ENCODE measurements at regions not wholly inside any gene's neighbourhood (a gene's known extent, or its start where the extent isn't known, plus 50 kb on each side); places are given as distances from the start of the nearest gene placed in this dataset.

GRCh38 chr1:4050998-4051397 lies 150.9 kb upstream of the C1orf174 start:
- Histone ChIP-seq H3K9me3 (ENCODE audit: control insufficient read depth, low read length) (no peaks in the 10 kb centered on the region), H3K4me1 (no peaks in the 10 kb centered on the region), H3K79me2 (no peaks in the 10 kb centered on the region), H3K27ac (no peak overlapping the region), H3K36me3 (ENCODE audit: control insufficient read depth, insufficient read depth, low read length) (no peaks in the 10 kb centered on the region), H3K4me3 (ENCODE audit: low read depth, low read length) (no peak overlapping the region), H2AFZ (no peak overlapping the region), H3K9ac (no peak overlapping the region), H3K4me2 (ENCODE audit: low read length) (no peak overlapping the region), H3K27me3 (ENCODE audit: control insufficient read depth, insufficient read depth, low read length) (no peaks in the 10 kb centered on the region)
- no peak for TF ChIP-seq CTCF (IDR thresholded peaks at IDR 0.05)

- no peak overlapping the region for H3K9ac ChIP-seq
- no peak overlapping the region for H3K4me2 ChIP-seq (ENCODE audit: low read length)
- H3K4me3 ChIP-seq (ENCODE audit: low read depth, low read length), result no peak overlapping the region
- H2AFZ ChIP-seq, result no peak overlapping the region
- H3K27me3 ChIP-seq (ENCODE audit: control insufficient read depth, insufficient read depth, low read length), result no peaks in the 10 kb centered on the region
- TF ChIP-seq CTCF (IDR thresholded peaks at IDR 0.05), result no peak
- no peaks in the 10 kb centered on the region for H3K79me2 ChIP-seq
- H3K27ac ChIP-seq, result no peak overlapping the region
- no peaks in the 10 kb centered on the region for H3K9me3 ChIP-seq (ENCODE audit: control insufficient read depth, low read length)
- no peaks in the 10 kb centered on the region for H3K4me1 ChIP-seq
- no peaks in the 10 kb centered on the region for H3K36me3 ChIP-seq (ENCODE audit: control insufficient read depth, insufficient read depth, low read length)
Measured at GRCh38 chr1:4052657-4053056, 152.6 kb upstream of the C1orf174 start.

- no peaks in the 10 kb centered on the region for H3K4me1 ChIP-seq
- H3K27ac ChIP-seq, result no peak overlapping the region
- no peak overlapping the region for H3K9ac ChIP-seq
- no peak overlapping the region for H3K4me3 ChIP-seq (ENCODE audit: low read depth, low read length)
- H3K79me2 ChIP-seq, result no peaks in the 10 kb centered on the region
- TF ChIP-seq CTCF (IDR thresholded peaks at IDR 0.05), result no peak
- H3K36me3 ChIP-seq (ENCODE audit: control insufficient read depth, insufficient read depth, low read length), result no peaks in the 10 kb centered on the region
- no peaks in the 10 kb centered on the region for H3K27me3 ChIP-seq (ENCODE audit: control insufficient read depth, insufficient read depth, low read length)
- no peaks in the 10 kb centered on the region for H3K9me3 ChIP-seq (ENCODE audit: control insufficient read depth, low read length)
- no peak overlapping the region for H2AFZ ChIP-seq
- no peak overlapping the region for H3K4me2 ChIP-seq (ENCODE audit: low read length)
Measured at GRCh38 chr1:4053160-4053748, 153.2 kb upstream of the C1orf174 start.

GRCh38 chr1:4053774-4054173 lies 153.7 kb upstream of the C1orf174 start:
- Histone ChIP-seq H3K4me2 (ENCODE audit: low read length) (no peak overlapping the region), H3K27ac (no peak overlapping the region), H2AFZ (no peak overlapping the region), H3K4me3 (ENCODE audit: low read depth, low read length) (no peak overlapping the region), H3K9ac (no peak overlapping the region), H3K79me2 (no peaks in the 10 kb centered on the region), H3K27me3 (ENCODE audit: control insufficient read depth, insufficient read depth, low read length) (no peaks in the 10 kb centered on the region), H3K36me3 (ENCODE audit: control insufficient read depth, insufficient read depth, low read length) (no peaks in the 10 kb centered on the region), H3K4me1 (no peaks in the 10 kb centered on the region), H3K9me3 (ENCODE audit: control insufficient read depth, low read length) (no peaks in the 10 kb centered on the region)
- no peak for TF ChIP-seq CTCF (IDR thresholded peaks at IDR 0.05)

GRCh38 chr1:4055294-4055967 lies 155.4 kb upstream of the C1orf174 start:
- no peaks in the 10 kb centered on the region for H3K9me3 ChIP-seq (ENCODE audit: control insufficient read depth, low read length)
- TF ChIP-seq CTCF (IDR thresholded peaks at IDR 0.05), result no peak
- H3K27me3 ChIP-seq (ENCODE audit: control insufficient read depth, insufficient read depth, low read length), result no peaks in the 10 kb centered on the region
- no peak overlapping the region for H3K9ac ChIP-seq
- no peak overlapping the region for H3K4me3 ChIP-seq (ENCODE audit: low read depth, low read length)
- no peaks in the 10 kb centered on the region for H3K36me3 ChIP-seq (ENCODE audit: control insufficient read depth, insufficient read depth, low read length)
- H3K4me1 ChIP-seq, result no peaks in the 10 kb centered on the region
- no peaks in the 10 kb centered on the region for H3K79me2 ChIP-seq
- H3K27ac ChIP-seq, result no peak overlapping the region
- no peak overlapping the region for H2AFZ ChIP-seq
- H3K4me2 ChIP-seq (ENCODE audit: low read length), result no peak overlapping the region

All from parathyroid adenoma (tissue), 2 donors.